GM23248 (cell line): ENCODE measurements at regions not wholly inside any gene's neighbourhood (a gene's known extent, or its start where the extent isn't known, plus 50 kb on each side); places are given as distances from the start of the nearest gene placed in this dataset.
A peak's percentile ranks its signal among the peaks of the same experiment; 100 is the strongest.
"Not testable (repeated sequence)": the region's sequence is repeated elsewhere in the genome, so short reads cannot be mapped to it uniquely, and the experiment has no call there.

Experiments used
- DNase-seq: peaks from one replicate; pipeline ENCODE4 v3.0.0-alpha.2; 2015
- H2AFZ ChIP-seq: fragments of 200-600 bp; sonication (generic); 2 replicates; pipeline ENCODE4 v1.6.1; 2016; ENCODE audit warnings: antibody characterized with exemption
- H3F3A ChIP-seq: fragments of 200-600 bp; sonication (generic); 2 replicates; pipeline ENCODE4 v1.6.1; 2016; ENCODE audit warnings: mild to moderate bottlenecking, antibody characterized with exemption, mixed run types; ENCODE audit not compliant: insufficient read depth
- H3K27ac ChIP-seq: fragments of 200-600 bp; sonication (generic); 2 replicates; pipeline ENCODE4 v1.5.1; 2016; ENCODE audit warnings: mild to moderate bottlenecking
- H3K27me3 ChIP-seq: fragments of 200-600 bp; sonication (generic); replicated peaks from 2 replicates; pipeline ENCODE4 v1.6.1; 2016; ENCODE audit warnings: mild to moderate bottlenecking; ENCODE audit not compliant: insufficient read depth
- H3K36me3 ChIP-seq: fragments of 200-600 bp; sonication (generic); 2 replicates; pipeline ENCODE4 v1.6.1; 2016; ENCODE audit warnings: low read depth, mild to moderate bottlenecking
- H3K4me1 ChIP-seq: fragments of 200-600 bp; sonication (generic); 2 replicates; pipeline ENCODE4 v1.6.1; 2016; ENCODE audit warnings: mild to moderate bottlenecking; ENCODE audit not compliant: insufficient read depth
- H3K4me2 ChIP-seq: fragments of 200-600 bp; sonication (generic); one replicate; pipeline ENCODE4 v1.6.1; 2016; ENCODE audit warnings: mild to moderate bottlenecking; ENCODE audit not compliant: unreplicated experiment
- H3K4me3 ChIP-seq: fragments of 200-600 bp; sonication (generic); 2 replicates; pipeline ENCODE4 v1.5.1; 2016; ENCODE audit warnings: mild to moderate bottlenecking
- H3K79me2 ChIP-seq: fragments of 200-600 bp; sonication (generic); 2 replicates; pipeline ENCODE4 v1.6.1; 2016; ENCODE audit warnings: mild to moderate bottlenecking; ENCODE audit not compliant: insufficient read depth
- H3K9ac ChIP-seq: fragments of 200-600 bp; sonication (generic); 2 replicates; pipeline ENCODE4 v1.6.1; 2016; ENCODE audit warnings: mild to moderate bottlenecking
- H3K9me2 ChIP-seq: fragments of 200-600 bp; sonication (generic); 2 replicates; pipeline ENCODE4 v1.6.1; 2016; ENCODE audit warnings: mixed run types, mild to moderate bottlenecking, moderate library complexity; ENCODE audit not compliant: insufficient read depth
- H3K9me3 ChIP-seq: fragments of 200-600 bp; sonication (generic); one replicate; pipeline ENCODE4 v1.6.1; 2017; ENCODE audit warnings: low read depth
- H4K20me1 ChIP-seq: fragments of 200-600 bp; sonication (generic); 2 replicates; pipeline ENCODE4 v1.6.0; 2016; ENCODE audit not compliant: insufficient read depth
- EZH2 ChIP-seq: fragments of 200-600 bp; sonication (generic); IDR thresholded peaks from 2 replicates; pipeline ENCODE4 v1.6.1; 2018; ENCODE audit warnings: antibody characterized with exemption, mild to moderate bottlenecking; ENCODE audit not compliant: insufficient read depth, poor library complexity, severe bottlenecking
- EZH2phosphoT487 ChIP-seq: fragments of 200-600 bp; sonication (generic); IDR thresholded peaks from 2 replicates; pipeline ENCODE4 v1.6.1; 2018; ENCODE audit warnings: antibody characterized with exemption, moderate library complexity, mild to moderate bottlenecking, low read depth; ENCODE audit not compliant: insufficient read depth
- WGBS, 2 experiments: methylation state at CpG; one replicate each; pipeline ENCODE4 v1.1.6; 2015 to 2017; ENCODE audit warnings: low lambda C conversion rate in 2 of 2, low coverage in 1 of 2; ENCODE audit errors: missing lambda C conversion rate in 2 of 2; 5-methylcytosine and 5-hydroxymethylcytosine counted together
- in situ Hi-C: fragments of 300-500 bp; cut with MboI; formaldehyde crosslinking; loops from 2 replicates; pipeline ENCODE4 v1.15.0; 2020

DNA sequence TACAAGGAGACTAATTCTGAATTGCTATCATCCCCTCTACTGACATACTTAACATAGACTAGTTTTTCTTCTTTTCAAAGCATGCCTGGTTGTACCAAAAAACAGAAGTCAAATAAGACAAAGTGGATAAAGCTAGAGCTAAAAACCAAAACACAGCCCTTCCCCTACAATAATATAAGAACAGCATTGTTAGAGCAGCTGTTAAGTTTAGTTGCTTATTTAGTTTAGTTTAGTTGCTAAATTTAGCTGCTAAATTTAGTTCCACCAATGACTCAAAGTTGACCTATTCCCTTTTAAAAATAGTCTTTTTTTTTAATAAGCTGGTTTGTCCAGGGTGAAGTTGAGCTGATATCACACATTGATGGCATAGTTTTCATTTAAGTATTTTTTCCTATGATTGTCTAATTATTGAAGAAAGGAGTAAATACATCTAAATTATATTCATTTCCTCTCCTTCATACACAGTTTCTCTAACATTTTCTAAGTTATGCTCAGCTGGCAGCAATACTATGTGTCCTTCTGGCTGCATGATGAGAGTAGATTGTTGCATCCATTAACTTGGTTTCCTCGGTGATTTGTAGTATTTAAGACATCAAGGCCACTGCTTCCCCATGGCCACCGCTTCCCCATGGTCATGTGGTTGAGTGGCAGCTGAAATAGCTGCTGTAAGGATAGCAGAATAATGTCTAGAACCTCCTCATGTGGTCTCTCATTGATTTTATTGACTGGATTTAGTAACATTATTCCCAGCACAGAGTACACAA lies 718.6 kb upstream of the NECTIN3 start:
- in situ Hi-C loops = no loop called here
- Histone ChIP-seq H3K4me1 (peaks cover 12% of the 10 kb centered on the region), H3K79me2 (no peaks in the 10 kb centered on the region), H3K4me3 (no peak overlapping the region), H3K9me2 (no peaks in the 10 kb centered on the region), H3K9me3 (no peaks in the 10 kb centered on the region), H4K20me1 (no peaks in the 10 kb centered on the region), H3K27me3 (no peaks in the 10 kb centered on the region), H3F3A (0 out of 2 replicates have a peak, but pooled peaks cover 11% of the 10 kb centered on the region), H3K9ac (no peak overlapping the region), H3K27ac (no peak overlapping the region), H2AFZ (peak overlapping the region; percentile 61), H3K36me3 (no peaks in the 10 kb centered on the region), H3K4me2 (peak overlapping the region; percentile 19)
- no peak for TF ChIP-seq EZH2phosphoT487
- TF ChIP-seq EZH2 = no peak
- WGBS, 2 experiments = 76 to 78% methylated on average over 2 of the region's 2 CpGs
- DNase-seq = peak; percentile 35

DNA sequence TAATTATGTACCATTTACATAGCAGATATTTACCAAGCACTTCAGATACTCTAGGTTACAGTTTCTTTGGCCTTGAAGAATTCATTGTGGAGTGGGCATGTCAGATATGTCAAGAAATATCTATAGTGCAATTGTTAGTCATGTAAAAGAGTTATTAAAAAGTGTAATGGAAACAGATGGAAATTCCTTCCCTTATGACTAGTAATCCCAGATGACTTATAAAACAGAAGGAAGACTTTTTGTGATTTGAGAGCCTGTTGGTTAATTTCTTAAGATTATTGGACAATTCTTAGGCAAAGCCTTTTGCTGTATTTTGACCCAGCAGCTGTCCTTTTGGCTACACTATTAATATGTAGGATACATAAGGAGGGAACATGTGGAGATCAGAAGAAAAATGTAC lies 708.9 kb upstream of the NECTIN3 start:
- Histone ChIP-seq H2AFZ (no peak overlapping the region), H3K36me3 (no peaks in the 10 kb centered on the region), H3K4me2 (no peak overlapping the region), H4K20me1 (no peaks in the 10 kb centered on the region), H3K4me1 (no peaks in the 10 kb centered on the region; the same call in 1 of the 2 replicates), H3K9ac (no peak overlapping the region), H3K79me2 (no peaks in the 10 kb centered on the region), H3K9me2 (no peaks in the 10 kb centered on the region), H3K27ac (no peak overlapping the region), H3K27me3 (no peaks in the 10 kb centered on the region), H3K4me3 (no peak overlapping the region), H3F3A (no peaks in the 10 kb centered on the region), H3K9me3 (no peaks in the 10 kb centered on the region)
- peak; percentile 50 for DNase-seq
- in situ Hi-C loops = no loop called here
- TF ChIP-seq EZH2 (no peak), EZH2phosphoT487 (no peak)

DNA sequence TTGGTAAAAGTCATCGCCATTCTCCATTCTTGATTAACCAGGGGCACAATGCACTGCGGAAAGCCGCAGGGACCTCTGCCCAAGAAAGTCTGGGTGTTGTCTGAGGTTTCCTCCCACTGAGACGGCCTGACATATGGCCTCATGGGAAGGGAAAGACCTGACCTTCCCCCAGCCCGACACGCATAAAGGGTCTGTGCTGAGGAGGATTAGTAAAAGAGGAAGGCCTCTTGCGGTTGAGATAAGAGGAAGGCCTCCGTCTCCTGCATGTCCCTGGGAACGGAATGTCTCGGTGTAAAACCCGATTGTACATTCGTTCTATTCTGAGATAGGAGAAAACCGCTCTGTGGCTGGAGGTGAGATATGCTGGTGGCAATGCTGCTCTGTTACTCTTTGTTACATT lies 704.3 kb upstream of the NECTIN3 start:
- WGBS, 2 experiments = 92 to 95% methylated on average over 13 of the region's 13 CpGs
- not testable (repeated sequence) for H3K27me3 ChIP-seq, H3K27ac ChIP-seq

DNA sequence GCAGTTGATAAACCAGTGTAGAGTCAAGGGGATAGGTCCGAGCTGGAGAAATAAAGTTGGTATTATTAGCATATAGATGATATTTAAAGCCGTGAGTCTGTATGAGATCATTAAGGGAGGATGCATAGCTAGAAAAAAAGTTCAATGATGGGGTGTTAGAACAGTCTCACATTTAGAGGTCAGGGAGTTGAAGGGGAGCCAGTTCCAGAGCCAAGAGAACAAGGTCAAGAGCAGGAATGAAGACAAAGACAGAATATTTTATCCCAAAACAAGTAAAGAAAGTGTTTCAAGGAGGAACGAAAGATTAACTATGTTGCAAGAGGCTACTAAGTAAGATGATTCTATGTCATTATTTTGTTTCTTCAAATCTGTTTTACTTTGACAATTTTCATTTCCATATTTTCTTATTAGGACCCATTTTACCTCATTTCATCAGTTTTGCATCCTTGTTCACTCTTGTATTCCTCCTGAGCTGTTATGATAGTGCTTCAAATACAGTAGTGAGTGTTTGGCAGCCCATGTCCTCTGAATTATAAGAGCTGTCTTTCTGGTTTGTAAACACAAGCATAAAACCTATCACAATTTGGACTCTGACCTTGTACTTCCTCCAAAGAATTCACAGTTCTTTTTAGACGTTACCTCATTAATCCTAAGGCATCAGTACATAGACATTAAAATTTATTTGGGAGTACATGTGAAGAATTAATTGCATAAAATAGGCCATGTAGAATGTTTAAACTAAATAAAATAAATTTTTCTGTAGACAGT lies 695.7 kb upstream of the NECTIN3 start:
- H3K27ac ChIP-seq = no peak overlapping the region
- H3F3A ChIP-seq = no peaks in the 10 kb centered on the region
- no peaks in the 10 kb centered on the region for H3K79me2 ChIP-seq
- H3K4me1 ChIP-seq = no peaks in the 10 kb centered on the region
- no peak overlapping the region for H3K4me2 ChIP-seq
- no peak for TF ChIP-seq EZH2
- TF ChIP-seq EZH2phosphoT487 = no peak
- H3K9ac ChIP-seq = no peak overlapping the region
- H2AFZ ChIP-seq = no peak overlapping the region
- H3K36me3 ChIP-seq = no peaks in the 10 kb centered on the region
- no peak overlapping the region for H3K4me3 ChIP-seq
- no peaks in the 10 kb centered on the region for H4K20me1 ChIP-seq
- in situ Hi-C loops = no loop called here
- DNase-seq = no peak
- 82 to 87% methylated on average over 4 of the region's 4 CpGs for WGBS, 2 experiments
- no peaks in the 10 kb centered on the region for H3K9me2 ChIP-seq
- H3K27me3 ChIP-seq = no peaks in the 10 kb centered on the region
- no peaks in the 10 kb centered on the region for H3K9me3 ChIP-seq

More for the DNA sequence above, 704.3 kb upstream of the NECTIN3 start:
- in situ Hi-C loops, H2AFZ ChIP-seq, H3K9ac ChIP-seq, H3K4me3 ChIP-seq, H3F3A ChIP-seq, DNase-seq, H3K9me2 ChIP-seq, H3K4me1 ChIP-seq, H3K4me2 ChIP-seq, H3K79me2 ChIP-seq, H3K36me3 ChIP-seq, H4K20me1 ChIP-seq, H3K9me3 ChIP-seq: not testable (repeated sequence)
